ENCODE measurements at regions not wholly inside any gene's neighbourhood (a gene's known extent, or its start where the extent isn't known, plus 50 kb on each side); places are given as distances from the start of the nearest gene placed in this dataset.

GRCh38 chr4:45636175-45636574 is 487.7 kb downstream of the GABRG1 start:
- TF ChIP-seq EZH2 (IDR thresholded peaks at IDR 0.05; ENCODE audit: low read length, missing control alignments) = no peak
- TF ChIP-seq CTCF (conservative IDR thresholded peaks at IDR 0.05 in 1 of 2, IDR thresholded peaks at IDR 0.05 in 1 of 2; ENCODE audit: low read depth in 1 of 2, low read length in 2 of 2) = no peak

Measured in fibroblast of lung (primary cell).